ENCODE measurements at regions not wholly inside any gene's neighbourhood (a gene's known extent, or its start where the extent isn't known, plus 50 kb on each side); places are given as distances from the start of the nearest gene placed in this dataset.

DNA sequence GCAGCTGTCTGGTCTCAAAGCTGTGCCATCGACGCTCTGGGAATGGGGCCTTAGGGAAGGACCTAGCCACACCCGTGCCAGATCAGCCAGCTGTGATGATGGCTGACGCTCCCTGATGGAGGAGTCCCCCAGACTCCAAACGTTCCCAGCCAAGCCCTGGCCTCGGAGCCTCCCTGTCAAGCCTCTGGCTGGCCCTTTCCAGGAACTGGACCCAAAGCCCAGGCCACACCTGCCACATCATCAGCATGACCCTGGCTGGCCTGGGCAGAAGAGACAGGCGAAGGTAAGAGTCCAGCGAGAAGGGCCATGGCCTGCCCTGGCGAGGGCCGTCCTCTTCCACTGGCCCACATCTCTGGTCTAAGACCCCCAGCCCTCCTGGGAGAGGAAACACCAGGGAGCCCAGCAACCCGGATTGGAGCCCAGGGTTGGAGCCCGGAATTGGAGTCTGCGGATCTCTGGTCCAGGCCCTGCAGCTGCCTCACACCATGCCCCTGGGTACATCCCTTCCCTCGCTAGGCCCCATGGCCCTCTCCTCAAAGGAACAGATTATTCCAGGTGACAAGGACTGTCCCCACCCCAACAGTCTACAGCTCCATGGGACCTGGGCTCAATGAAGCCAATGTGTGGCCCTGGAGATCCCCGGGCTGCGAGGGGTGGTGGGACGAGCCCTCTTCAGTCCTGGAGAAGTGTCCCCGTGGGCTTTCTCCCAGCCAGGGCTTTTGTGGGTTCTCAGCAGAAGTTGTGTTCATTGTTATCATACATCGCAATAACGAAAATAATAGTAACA lies 105.1 kb upstream of the TNRC6C start:
- H2AFZ ChIP-seq (ENCODE audit: low read depth, low read length), result no peak overlapping the region
- no peaks in the 10 kb centered on the region for H3K4me1 ChIP-seq (ENCODE audit: low read length)
- no peak overlapping the region for H3K4me3 ChIP-seq (ENCODE audit: low read length)
- H3K9me3 ChIP-seq (ENCODE audit: insufficient read depth, low read length), result no peaks in the 10 kb centered on the region
- H3K79me2 ChIP-seq (ENCODE audit: low read length), result no peaks in the 10 kb centered on the region
- no peak overlapping the region for H3K27ac ChIP-seq (ENCODE audit: low read length)
- no peaks in the 10 kb centered on the region for H3K36me3 ChIP-seq (replicated peaks; ENCODE audit: low read depth, low read length)
- H3K27me3 ChIP-seq (ENCODE audit: low read depth, low read length), result 0 out of 2 replicates have a peak, but pooled peaks cover 7% of the 10 kb centered on the region
- no peaks in the 10 kb centered on the region for H4K20me1 ChIP-seq (ENCODE audit: insufficient read depth, low read length)
- no peak for TF ChIP-seq CTCF (IDR thresholded peaks at IDR 0.05; ENCODE audit: low read depth, low read length)
- no peak for TF ChIP-seq EZH2phosphoT487 (IDR thresholded peaks at IDR 0.05; ENCODE audit: low read depth)
- H3K4me2 ChIP-seq (ENCODE audit: low read length), result no peak overlapping the region
- no peak overlapping the region for H3K9ac ChIP-seq (ENCODE audit: low read length)

DNA sequence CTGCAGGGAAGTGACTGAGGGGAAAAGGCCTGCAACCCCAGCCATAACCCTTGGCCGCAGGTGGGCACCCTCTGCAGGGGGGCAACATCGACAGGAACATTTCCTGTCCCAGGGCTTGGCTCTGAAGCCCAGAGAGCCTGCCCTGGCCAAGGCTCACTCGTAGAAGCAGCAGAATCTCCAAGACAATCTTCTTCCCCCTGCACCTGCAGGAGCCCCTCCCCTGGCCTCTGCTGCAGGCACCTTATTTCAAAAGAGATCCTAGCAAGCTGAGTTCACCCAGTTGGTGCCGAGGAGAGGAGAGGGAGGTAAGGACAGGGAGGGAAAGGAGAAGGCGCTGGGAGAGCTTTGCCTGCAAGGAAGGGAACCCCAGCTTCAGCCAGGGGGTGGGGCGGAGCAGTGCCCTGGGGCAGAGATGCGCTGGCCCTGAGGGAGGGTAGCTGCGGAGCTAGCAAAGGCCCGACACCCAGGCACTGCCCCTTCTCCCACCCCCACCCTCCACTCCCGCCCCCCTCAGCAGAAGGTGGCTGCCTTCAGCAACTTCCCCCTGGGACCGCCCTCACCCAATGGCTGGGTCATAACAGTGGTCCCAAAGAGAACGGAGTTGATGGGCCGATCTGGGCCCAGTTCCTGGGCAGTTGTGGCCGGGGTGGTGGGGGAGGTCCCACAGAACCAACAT lies 104.3 kb upstream of the TNRC6C start:
- H3K9me3 ChIP-seq (ENCODE audit: insufficient read depth, low read length), result no peaks in the 10 kb centered on the region
- no peak overlapping the region for H3K4me2 ChIP-seq (ENCODE audit: low read length)
- no peak overlapping the region for H3K4me3 ChIP-seq (ENCODE audit: low read length)
- H4K20me1 ChIP-seq (ENCODE audit: insufficient read depth, low read length), result no peaks in the 10 kb centered on the region
- no peak overlapping the region for H3K9ac ChIP-seq (ENCODE audit: low read length)
- H2AFZ ChIP-seq (ENCODE audit: low read depth, low read length), result no peak overlapping the region
- no peak overlapping the region for H3K27ac ChIP-seq (ENCODE audit: low read length)
- peaks cover 13% of the 10 kb centered on the region for H3K27me3 ChIP-seq (ENCODE audit: low read depth, low read length)
- H3K4me1 ChIP-seq (ENCODE audit: low read length), result no peaks in the 10 kb centered on the region
- TF ChIP-seq CTCF (IDR thresholded peaks at IDR 0.05; ENCODE audit: low read depth, low read length) (no peak), EZH2phosphoT487 (IDR thresholded peaks at IDR 0.05; ENCODE audit: low read depth) (no peak)
- H3K79me2 ChIP-seq (ENCODE audit: low read length), result no peaks in the 10 kb centered on the region
- no peaks in the 10 kb centered on the region for H3K36me3 ChIP-seq (replicated peaks; ENCODE audit: low read depth, low read length)

GRCh38 chr17:77854759-77855745 lies 103.5 kb upstream of the TNRC6C start:
- Histone ChIP-seq H3K9me3 (ENCODE audit: insufficient read depth, low read length) (no peaks in the 10 kb centered on the region), H4K20me1 (ENCODE audit: insufficient read depth, low read length) (no peaks in the 10 kb centered on the region), H3K27me3 (ENCODE audit: low read depth, low read length) (peaks cover 14% of the 10 kb centered on the region), H3K4me3 (ENCODE audit: low read length) (no peak overlapping the region), H3K36me3 (replicated peaks; ENCODE audit: low read depth, low read length) (no peaks in the 10 kb centered on the region), H3K27ac (ENCODE audit: low read length) (no peak overlapping the region), H3K9ac (ENCODE audit: low read length) (no peak overlapping the region), H2AFZ (ENCODE audit: low read depth, low read length) (no peak overlapping the region), H3K79me2 (ENCODE audit: low read length) (no peaks in the 10 kb centered on the region), H3K4me1 (ENCODE audit: low read length) (no peaks in the 10 kb centered on the region), H3K4me2 (ENCODE audit: low read length) (no peak overlapping the region)
- TF ChIP-seq EZH2phosphoT487 (IDR thresholded peaks at IDR 0.05; ENCODE audit: low read depth) (no peak), CTCF (IDR thresholded peaks at IDR 0.05; ENCODE audit: low read depth, low read length) (no peak)

Measured in OCI-LY3 (cell line).